ENCODE measurements at regions not wholly inside any gene's neighbourhood (a gene's known extent, or its start where the extent isn't known, plus 50 kb on each side); places are given as distances from the start of the nearest gene placed in this dataset.

- no peak for DNase-seq (ENCODE audit: low spot score)
- H3K4me3 ChIP-seq = no peak overlapping the region
- TF ChIP-seq CTCF (IDR thresholded peaks at IDR 0.05) = no peak
These were observed 67.8 kb upstream of the FAM98A start for GRCh38 chr2:33666879-33667278.

GRCh38 chr2:33665039-33665438 lies 65.9 kb upstream of the FAM98A start:
- Histone ChIP-seq H3K4me3 (no peak overlapping the region), H3K27ac (no peak overlapping the region)
- no peak for DNase-seq (ENCODE audit: low spot score)
- TF ChIP-seq CTCF (IDR thresholded peaks at IDR 0.05) = no peak

More at GRCh38 chr2:33666879-33667278, 67.8 kb upstream of the FAM98A start:
- no peak overlapping the region for H3K27ac ChIP-seq

- Histone ChIP-seq H3K27ac (no peak overlapping the region), H3K4me3 (no peak overlapping the region)
- DNase-seq (ENCODE audit: low spot score) = no peak
- no peak for TF ChIP-seq CTCF (IDR thresholded peaks at IDR 0.05)
These were observed 61.5 kb upstream of the FAM98A start for GRCh38 chr2:33660416-33661123.

GRCh38 chr2:33655626-33656320 lies 56.7 kb upstream of the FAM98A start:
- no peak for DNase-seq (ENCODE audit: low spot score)
- H3K27ac ChIP-seq = no peak overlapping the region
- no peak for TF ChIP-seq CTCF (IDR thresholded peaks at IDR 0.05)
- H3K4me3 ChIP-seq = no peak overlapping the region

GRCh38 chr2:33652830-33653229 lies 53.7 kb upstream of the FAM98A start:
- H3K4me3 ChIP-seq = no peak overlapping the region
- no peak overlapping the region for H3K27ac ChIP-seq
- no peak for TF ChIP-seq CTCF (IDR thresholded peaks at IDR 0.05)
- DNase-seq (ENCODE audit: low spot score) = no peak

GRCh38 chr2:33650171-33650570 lies 51.1 kb upstream of the FAM98A start:
- no peak for TF ChIP-seq CTCF (IDR thresholded peaks at IDR 0.05)
- no peak overlapping the region for H3K4me3 ChIP-seq
- no peak for DNase-seq (ENCODE audit: low spot score)
- no peak overlapping the region for H3K27ac ChIP-seq
